ENCODE measurements at regions not wholly inside any gene's neighbourhood (a gene's known extent, or its start where the extent isn't known, plus 50 kb on each side); places are given as distances from the start of the nearest gene placed in this dataset.

DNA sequence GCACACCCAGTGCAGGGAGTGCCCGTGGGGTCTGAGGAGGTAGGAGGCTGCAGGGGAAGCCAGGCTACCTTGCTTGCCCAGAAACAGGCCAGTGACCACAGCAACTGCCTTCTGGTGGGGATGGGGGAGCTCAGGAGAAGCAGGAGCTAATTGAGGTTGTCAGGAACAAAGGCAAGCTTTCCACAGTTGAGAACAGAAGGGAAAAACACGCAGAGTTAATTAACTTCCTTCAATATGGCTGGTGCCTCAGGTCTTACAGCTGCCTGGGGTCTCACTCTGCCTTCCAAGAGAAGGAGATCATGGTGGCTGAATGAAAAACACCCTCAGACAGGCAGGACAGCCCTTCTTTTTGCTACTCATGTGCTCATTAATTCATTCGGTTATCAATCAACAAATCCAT lies 127.9 kb upstream of the SYT13 start:
- no peak for DNase-seq (ENCODE audit: low read depth)
- TF ChIP-seq, protein P1, sequence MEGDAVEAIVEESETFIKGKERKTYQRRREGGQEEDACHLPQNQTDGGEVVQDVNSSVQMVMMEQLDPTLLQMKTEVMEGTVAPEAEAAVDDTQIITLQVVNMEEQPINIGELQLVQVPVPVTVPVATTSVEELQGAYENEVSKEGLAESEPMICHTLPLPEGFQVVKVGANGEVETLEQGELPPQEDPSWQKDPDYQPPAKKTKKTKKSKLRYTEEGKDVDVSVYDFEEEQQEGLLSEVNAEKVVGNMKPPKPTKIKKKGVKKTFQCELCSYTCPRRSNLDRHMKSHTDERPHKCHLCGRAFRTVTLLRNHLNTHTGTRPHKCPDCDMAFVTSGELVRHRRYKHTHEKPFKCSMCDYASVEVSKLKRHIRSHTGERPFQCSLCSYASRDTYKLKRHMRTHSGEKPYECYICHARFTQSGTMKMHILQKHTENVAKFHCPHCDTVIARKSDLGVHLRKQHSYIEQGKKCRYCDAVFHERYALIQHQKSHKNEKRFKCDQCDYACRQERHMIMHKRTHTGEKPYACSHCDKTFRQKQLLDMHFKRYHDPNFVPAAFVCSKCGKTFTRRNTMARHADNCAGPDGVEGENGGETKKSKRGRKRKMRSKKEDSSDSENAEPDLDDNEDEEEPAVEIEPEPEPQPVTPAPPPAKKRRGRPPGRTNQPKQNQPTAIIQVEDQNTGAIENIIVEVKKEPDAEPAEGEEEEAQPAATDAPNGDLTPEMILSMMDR (conservative IDR thresholded peaks at IDR 0.05; ENCODE audit: low read depth, low read length): no peak
- H3K4me3 ChIP-seq (ENCODE audit: low read depth, low read length): no peak overlapping the region

DNA sequence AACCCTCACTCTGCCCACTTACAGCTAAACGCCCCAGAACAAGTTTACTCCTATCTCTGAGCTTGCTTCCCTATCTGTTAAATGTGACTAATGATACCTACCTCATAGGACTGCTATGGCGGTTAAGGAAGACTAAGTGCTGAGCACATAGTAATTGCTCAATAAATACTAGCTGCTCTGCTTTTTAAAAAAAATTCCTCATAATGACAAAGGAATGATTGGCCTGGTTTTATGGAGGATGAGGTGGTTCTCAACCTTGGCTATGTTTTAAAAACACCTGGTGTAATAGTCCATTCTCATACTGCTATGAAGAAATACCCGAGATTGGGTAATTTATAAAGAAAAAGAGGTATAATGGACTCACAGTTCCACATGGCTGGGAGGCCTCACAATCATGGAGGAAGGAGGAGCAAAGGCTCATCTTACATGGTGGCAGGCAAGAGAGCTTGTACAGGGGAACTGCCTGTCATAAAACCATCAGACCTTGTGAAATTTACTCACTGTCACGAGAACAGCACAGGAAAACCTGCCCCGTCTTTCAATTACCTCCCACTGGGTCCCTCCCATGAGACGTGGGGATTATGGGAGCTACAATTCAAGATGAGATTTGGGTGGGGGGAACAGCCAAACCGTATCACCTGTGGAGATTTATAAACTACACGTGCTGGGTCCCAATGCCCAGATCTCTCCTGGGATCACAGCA lies 127.2 kb upstream of the SYT13 start:
- DNase-seq (ENCODE audit: low read depth): no peak
- H3K4me3 ChIP-seq (ENCODE audit: low read depth, low read length): no peak overlapping the region
- TF ChIP-seq, protein P1 (conservative IDR thresholded peaks at IDR 0.05; ENCODE audit: low read depth, low read length): no peak

DNA sequence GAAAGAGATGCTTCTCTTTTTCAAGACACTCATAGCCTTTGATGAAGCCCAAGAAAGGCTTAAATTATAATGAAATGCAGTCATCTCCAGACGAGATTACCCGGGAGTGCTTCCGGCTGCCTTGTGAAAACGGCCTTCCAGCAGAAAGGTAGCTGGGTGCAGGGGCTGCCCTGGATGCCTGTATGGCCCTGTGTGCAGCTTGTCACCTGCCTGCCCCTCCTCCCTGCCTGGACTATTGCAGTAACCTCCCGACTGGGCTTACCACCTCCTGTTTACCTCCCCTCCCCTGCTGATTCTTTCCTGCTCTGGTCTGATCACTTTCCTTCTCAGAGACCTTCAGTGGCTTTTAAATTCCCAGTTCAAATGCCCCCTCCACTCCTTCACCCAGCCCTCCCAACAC lies 126.4 kb upstream of the SYT13 start:
- H3K4me3 ChIP-seq (ENCODE audit: low read depth, low read length): no peak overlapping the region
- TF ChIP-seq, protein P1 (conservative IDR thresholded peaks at IDR 0.05; ENCODE audit: low read depth, low read length): no peak
- DNase-seq (ENCODE audit: low read depth): no peak

DNA sequence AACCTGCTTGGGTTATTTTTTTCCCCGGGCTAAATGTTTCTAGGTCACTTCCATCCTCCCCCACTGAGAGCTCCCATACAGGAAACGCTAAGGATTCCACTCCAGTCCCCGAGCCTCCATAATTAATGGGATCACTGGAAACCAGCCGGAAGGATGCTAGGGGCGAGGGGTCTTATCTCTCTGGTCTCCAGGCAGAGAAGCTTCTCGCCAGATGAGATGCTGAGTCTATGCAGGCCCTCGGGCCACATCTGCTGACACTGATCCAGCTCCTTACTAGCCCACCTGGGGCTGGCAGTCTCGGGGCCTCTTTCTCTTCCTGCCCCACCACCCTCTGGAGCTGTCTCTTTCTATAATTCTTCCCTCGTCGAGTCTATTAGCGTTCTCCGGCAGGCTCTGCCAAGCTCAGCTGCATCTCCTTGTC lies 125.9 kb upstream of the SYT13 start:
- no peak for DNase-seq (ENCODE audit: low read depth)
- TF ChIP-seq, protein P1 (conservative IDR thresholded peaks at IDR 0.05; ENCODE audit: low read depth, low read length): no peak

DNA sequence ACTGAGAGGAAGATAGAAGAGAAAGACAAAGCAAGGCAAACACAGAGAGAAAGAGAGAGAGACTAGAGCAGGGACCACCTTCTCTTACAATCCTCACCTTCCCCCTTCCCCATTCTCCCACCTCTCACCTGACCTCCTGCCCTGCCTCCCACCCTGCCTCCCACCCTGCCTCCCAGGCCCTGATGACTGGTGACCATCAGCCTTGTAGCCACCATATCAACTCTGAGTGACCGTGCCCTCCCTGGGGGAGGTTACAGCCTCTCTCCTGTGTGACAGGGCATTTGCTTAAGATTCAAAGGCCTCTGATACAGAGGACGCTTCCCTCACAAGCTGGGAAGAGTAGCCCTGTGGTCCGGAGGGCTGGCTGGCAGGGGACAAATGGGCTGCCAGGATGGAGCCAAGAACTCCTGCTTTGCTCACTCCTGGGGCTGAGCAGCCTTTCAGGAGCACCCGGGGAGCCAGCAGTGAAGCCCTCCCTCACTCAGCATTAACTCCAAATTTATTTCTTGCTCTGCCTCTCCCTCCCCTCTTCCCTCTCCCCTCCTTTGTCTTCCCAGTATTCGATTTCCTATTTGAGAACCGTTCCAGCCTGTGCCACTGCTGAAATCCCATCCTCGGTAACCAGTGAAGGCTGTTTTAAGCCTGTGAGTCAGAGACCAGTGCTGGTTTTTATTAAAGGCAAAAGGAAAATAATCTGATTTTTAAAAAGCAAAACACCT lies 125.2 kb upstream of the SYT13 start:
- DNase-seq (ENCODE audit: low read depth): no peak
- no peak overlapping the region for H3K4me3 ChIP-seq (ENCODE audit: low read depth, low read length)
- TF ChIP-seq, protein P1 (conservative IDR thresholded peaks at IDR 0.05; ENCODE audit: low read depth, low read length): no peak

More for the DNA sequence above, 125.9 kb upstream of the SYT13 start:
- H3K4me3 ChIP-seq (ENCODE audit: low read depth, low read length): no peak overlapping the region

DNA sequence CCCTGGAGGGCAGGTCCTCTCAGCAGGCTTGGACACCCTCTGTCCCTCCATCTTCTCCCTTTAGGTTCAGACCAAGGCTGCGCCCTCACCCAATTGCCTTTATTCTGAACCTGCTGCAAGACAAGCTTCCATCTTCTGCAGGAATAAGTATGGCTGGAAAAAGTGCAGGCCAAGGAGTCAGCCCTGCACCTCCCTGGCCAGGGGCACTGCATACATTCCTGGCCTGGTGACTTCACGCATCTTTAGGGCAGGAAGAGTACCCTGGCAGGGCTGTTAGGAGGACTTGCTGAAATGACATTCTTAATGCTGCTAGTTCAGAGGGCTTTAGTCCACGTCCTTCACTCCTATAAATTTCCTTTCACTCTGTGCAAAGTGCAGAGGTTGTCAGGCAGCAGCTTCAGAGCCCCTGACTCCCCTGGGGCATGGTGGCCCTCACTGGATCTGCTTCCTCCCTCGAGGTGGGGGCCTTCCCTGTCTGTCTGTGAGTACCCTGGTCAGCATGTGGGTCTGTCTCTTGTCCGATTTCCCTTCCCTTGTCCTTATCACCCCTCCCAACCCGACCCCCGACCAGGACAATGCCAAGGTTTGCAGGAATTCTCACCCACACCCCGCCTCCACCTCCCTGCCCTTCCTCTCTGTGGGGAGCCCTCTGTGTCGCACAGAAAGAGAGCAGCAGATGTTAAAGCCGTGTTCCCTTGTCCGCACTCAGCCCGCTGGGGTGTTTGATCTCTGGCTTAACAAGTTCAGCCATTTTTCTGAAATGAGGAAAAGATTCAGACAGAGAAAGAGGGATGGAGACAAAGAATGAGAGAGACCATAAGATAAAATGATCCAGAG lies 124.5 kb upstream of the SYT13 start:
- DNase-seq (ENCODE audit: low read depth): no peak
- no peak overlapping the region for H3K4me3 ChIP-seq (ENCODE audit: low read depth, low read length)
- TF ChIP-seq, protein P1 (conservative IDR thresholded peaks at IDR 0.05; ENCODE audit: low read depth, low read length): no peak
